Ectodermal cell (in vitro differentiated cells): ENCODE measurements at regions not wholly inside any gene's neighbourhood (a gene's known extent, or its start where the extent isn't known, plus 50 kb on each side); places are given as distances from the start of the nearest gene placed in this dataset.

ENCODE experiments used
- H3K27ac ChIP-seq: 2 replicates; pipeline ENCODE4 v1.7.0; 2013; ENCODE audit warnings: mild to moderate bottlenecking, low read depth, low read length; ENCODE audit not compliant: insufficient read depth, poor library complexity, severe bottlenecking
- H3K27me3 ChIP-seq: 2 replicates; pipeline ENCODE4 v1.7.0; 2013; ENCODE audit warnings: mild to moderate bottlenecking, low read length; ENCODE audit not compliant: insufficient read depth, control insufficient read depth, poor library complexity, severe bottlenecking
- H3K36me3 ChIP-seq: one replicate; pipeline ENCODE4 v1.7.0; 2013; ENCODE audit warnings: low read length; ENCODE audit not compliant: control insufficient read depth, insufficient read depth
- H3K4me1 ChIP-seq: one replicate; pipeline ENCODE4 v1.7.0; 2013; ENCODE audit warnings: low read length; ENCODE audit not compliant: control insufficient read depth, insufficient read depth
- H3K4me3 ChIP-seq: 2 replicates; pipeline ENCODE4 v1.7.0; 2013; ENCODE audit warnings: low read depth, low read length, control low read depth; ENCODE audit not compliant: insufficient read depth
- H3K9me3 ChIP-seq: 2 replicates; pipeline ENCODE4 v1.7.0; 2013; ENCODE audit warnings: mild to moderate bottlenecking, low read length, moderate library complexity; ENCODE audit not compliant: control insufficient read depth
- WGBS, 2 experiments: methylation state at CpG; one replicate each; pipeline ENCODE4 v1.1.7; 2013; ENCODE audit warnings: missing lambda C conversion rate in 2 of 2; 5-methylcytosine and 5-hydroxymethylcytosine counted together

DNA sequence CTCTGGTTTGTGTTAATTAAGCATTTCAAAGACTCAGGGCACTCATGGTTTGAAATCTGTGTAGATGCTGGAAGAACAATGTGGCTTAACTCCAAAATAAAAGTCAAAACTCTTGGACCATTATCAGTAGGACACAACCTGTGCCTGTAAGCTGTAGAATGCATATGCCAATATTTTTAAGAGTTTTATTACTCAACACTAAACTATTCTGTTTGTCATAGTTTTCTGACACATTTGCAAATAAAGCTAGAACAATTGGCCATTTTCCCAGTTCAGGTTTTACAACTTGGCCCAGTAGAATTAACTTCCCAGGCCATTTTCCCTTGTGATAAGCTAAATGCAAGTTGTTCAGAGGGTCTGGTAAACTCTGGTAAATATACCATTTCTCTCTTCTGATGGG is 713.1 kb downstream of the CBLN2 start:
- no peaks in the 10 kb centered on the region for H3K27me3 ChIP-seq
- peaks cover 8% of the 10 kb centered on the region for H3K9me3 ChIP-seq

DNA sequence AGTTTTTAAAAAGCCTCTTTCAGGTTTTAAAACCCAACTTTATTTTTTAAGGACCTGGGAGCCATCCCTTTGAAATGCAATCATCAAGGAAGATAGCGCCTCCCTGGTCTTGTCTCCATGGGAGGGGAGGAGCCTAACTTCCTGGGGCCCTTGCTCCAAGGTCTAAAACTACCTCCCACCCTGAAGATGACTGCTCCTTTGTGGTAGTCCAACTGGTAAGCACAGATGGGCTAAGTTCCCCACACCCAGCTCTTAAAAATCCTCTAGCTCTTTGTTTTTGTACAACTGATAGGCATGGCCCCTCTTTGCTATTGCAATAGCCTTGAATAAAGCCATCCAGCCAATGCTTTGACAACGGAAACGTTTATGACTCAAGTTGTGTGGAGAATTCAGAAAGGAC is 716.8 kb downstream of the CBLN2 start:
- Histone ChIP-seq H3K27me3 (no peaks in the 10 kb centered on the region), H3K4me3 (no peak overlapping the region), H3K36me3 (no peaks in the 10 kb centered on the region), H3K9me3 (peaks cover 10% of the 10 kb centered on the region), H3K27ac (no peak overlapping the region), H3K4me1 (no peaks in the 10 kb centered on the region)
- WGBS, 2 experiments = 69 to 71% methylated on average over 3 of the region's 3 CpGs

More for the DNA sequence above, 713.1 kb downstream of the CBLN2 start:
- Histone ChIP-seq H3K4me1 (no peaks in the 10 kb centered on the region), H3K27ac (no peak overlapping the region), H3K36me3 (no peaks in the 10 kb centered on the region), H3K4me3 (no peak overlapping the region)

DNA sequence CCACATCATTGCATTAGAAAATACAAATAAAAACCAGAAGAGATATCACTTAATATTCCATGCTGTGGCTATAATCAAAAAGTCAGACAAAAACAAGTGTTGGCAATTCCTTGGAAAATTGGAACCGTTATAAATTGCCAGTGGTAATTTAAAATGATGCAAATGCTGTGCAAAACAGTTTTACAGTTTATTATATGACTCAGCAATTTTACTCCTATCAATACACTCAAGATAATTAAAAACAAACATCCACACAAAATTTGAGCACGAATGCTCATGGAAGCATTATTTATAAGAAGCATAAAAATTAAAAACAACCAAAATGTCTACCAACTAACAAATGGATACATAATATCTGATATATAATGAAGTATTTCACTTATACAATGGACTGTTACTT is 728.8 kb downstream of the CBLN2 start:
- Histone ChIP-seq H3K4me3 (no peak overlapping the region), H3K27ac (no peak overlapping the region), H3K36me3 (no peaks in the 10 kb centered on the region), H3K9me3 (no peaks in the 10 kb centered on the region), H3K27me3 (no peaks in the 10 kb centered on the region), H3K4me1 (no peaks in the 10 kb centered on the region)
- 24 to 60% methylated on average over 1 to 2 of the region's 2 CpGs for WGBS, 2 experiments

DNA sequence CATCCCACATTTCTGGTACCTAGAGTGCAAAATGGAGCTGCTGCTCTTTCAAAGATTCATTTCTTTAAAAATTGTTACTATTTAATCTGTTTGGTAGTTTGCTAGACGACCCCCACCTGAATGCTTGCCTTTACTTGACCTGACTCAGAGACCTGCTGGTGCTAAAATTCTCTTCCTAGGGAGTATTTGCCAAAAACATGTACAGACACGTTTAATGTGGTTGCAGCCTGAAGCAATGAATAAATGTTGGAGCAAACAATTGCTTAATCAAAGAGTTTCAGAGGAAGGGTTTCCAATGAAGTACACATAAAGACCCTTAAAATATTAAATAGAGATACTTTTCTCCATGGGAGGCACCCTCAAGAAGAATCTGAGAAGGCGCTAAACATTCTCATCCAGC is 734.4 kb downstream of the CBLN2 start:
- H3K4me1 ChIP-seq = no peaks in the 10 kb centered on the region
- WGBS, 2 experiments = 59 to 60% methylated on average over 3 of the region's 3 CpGs
- no peak overlapping the region for H3K4me3 ChIP-seq
- no peaks in the 10 kb centered on the region for H3K27me3 ChIP-seq
- peaks cover 2% of the 10 kb centered on the region for H3K9me3 ChIP-seq
- no peak overlapping the region for H3K27ac ChIP-seq
- H3K36me3 ChIP-seq = no peaks in the 10 kb centered on the region

DNA sequence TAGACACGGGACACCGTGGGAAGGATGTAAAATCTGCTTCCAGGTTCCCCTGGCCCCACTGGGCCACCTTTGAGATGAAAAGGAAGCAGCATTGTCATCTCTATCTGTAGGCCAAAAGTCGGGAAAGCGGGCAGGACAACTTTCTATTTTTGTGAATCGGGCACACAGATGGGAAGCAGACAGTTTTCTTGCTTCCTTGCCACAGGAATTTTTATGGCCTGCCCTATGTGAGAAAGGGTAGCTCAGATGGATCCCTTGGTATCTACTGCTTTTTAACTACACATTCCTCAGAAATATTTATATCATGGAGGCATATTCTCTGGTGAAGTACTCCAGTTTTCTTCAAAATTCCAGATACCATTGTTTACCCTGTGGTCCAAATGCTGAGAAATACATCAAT is 735.5 kb downstream of the CBLN2 start:
- H3K9me3 ChIP-seq = peaks cover 2% of the 10 kb centered on the region
- no peaks in the 10 kb centered on the region for H3K27me3 ChIP-seq
- no peak overlapping the region for H3K27ac ChIP-seq
- WGBS, 2 experiments = 84 to 87% methylated on average over 5 of the region's 5 CpGs
- H3K36me3 ChIP-seq = no peaks in the 10 kb centered on the region
- no peak overlapping the region for H3K4me3 ChIP-seq
- no peaks in the 10 kb centered on the region for H3K4me1 ChIP-seq

DNA sequence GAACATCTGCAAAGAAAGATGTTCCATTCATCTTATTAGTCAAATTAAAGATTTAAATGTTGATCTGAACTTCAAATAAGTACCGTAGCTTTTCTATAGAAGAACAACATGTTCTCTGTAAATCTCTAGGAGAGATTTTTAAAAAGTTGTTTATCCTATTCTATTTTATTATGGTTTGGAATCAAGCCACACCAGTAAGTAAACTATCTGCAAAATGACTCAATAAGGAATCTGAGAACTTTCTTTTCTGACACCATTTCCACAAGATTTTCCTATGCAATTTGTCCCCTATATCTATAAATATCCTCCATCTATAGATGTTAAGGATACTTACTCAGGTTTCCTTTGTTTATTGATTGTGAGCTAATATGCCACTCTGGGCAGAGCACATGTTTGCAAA is 736.6 kb downstream of the CBLN2 start:
- WGBS, 2 experiments = no CpG with 5 or more reads among the region's 1 CpG
- H3K4me1 ChIP-seq = no peaks in the 10 kb centered on the region
- H3K4me3 ChIP-seq = no peak overlapping the region
- peaks cover 2% of the 10 kb centered on the region for H3K9me3 ChIP-seq
- no peak overlapping the region for H3K27ac ChIP-seq
- H3K36me3 ChIP-seq = no peaks in the 10 kb centered on the region
- no peaks in the 10 kb centered on the region for H3K27me3 ChIP-seq

DNA sequence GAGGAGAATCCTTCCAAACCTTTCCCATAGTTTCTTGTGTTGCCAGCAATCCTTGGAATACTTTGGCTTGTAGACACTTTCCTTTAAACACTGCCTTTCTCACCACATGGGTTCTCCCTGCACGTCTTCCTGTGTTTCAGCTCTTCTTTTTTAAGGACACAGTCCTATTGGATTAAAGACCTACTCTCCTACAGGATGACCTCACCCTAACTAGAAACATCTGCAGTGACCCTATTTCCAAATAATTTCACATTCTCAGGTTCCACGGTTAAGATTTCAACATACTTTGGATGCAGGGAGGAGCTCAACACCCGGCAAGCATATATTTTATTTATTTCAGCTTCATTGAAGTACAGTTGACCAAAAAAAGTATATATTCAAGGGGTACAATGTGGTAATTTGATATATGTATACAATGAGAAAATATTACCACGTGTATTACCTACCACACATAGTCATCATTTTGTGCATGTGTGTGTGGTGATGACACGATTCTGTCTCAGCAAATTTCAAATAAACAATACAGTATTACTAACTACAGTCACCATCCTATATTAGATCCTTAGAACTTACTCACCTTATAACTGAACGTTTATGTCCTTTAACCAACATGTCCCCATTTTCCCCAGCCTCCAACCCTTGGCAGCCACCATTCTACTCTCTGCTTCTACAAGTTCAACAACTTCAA is 745.0 kb downstream of the CBLN2 start:
- Histone ChIP-seq H3K4me1 (no peaks in the 10 kb centered on the region), H3K9me3 (peaks cover 8% of the 10 kb centered on the region), H3K4me3 (no peak overlapping the region), H3K27ac (no peak overlapping the region), H3K36me3 (no peaks in the 10 kb centered on the region), H3K27me3 (no peaks in the 10 kb centered on the region)
- WGBS, 2 experiments = 66 to 71% methylated on average over 4 to 5 of the region's 6 CpGs

DNA sequence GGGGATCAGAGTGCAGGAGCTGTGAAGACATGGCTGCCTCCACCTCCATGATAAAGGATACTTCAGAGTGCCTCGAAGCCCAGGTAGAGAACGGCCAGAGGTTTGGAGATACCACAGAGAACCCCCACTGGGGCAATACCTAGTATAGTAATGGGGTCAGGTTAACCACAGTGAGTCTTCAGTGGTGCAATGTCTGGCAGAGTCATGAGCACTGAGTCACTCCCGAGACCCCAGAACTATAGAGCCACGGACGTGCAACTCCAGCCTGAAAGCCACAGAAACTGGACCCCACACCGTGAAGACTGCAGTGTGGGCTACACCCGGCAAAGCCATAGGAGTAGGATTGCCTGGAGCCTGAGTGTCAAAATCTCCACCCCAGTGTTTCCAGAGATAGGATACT is 746.6 kb downstream of the CBLN2 start:
- peaks cover 8% of the 10 kb centered on the region for H3K9me3 ChIP-seq
- WGBS, 2 experiments = 88 to 89% methylated on average over 7 of the region's 7 CpGs
- no peaks in the 10 kb centered on the region for H3K36me3 ChIP-seq
- no peak overlapping the region for H3K27ac ChIP-seq
- H3K27me3 ChIP-seq = no peaks in the 10 kb centered on the region
- H3K4me1 ChIP-seq = no peaks in the 10 kb centered on the region
- no peak overlapping the region for H3K4me3 ChIP-seq

DNA sequence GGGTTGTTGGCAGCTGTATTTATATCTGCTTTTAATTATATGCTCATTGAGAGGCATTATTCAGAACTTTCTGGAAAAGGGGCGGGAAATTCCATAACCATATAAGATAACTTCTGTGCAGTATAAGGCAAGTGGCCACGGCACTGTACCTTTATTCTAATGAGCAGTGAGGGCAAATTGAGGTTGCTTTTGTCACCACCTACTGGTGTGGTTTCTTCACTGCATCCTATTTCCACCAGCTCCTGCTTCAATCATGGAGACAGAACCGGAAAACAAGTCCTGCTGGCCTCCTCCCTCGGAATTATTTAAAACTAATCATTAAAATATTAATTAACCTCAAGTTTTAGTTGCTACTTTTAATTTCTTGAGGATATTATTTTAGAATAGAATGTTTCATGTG is 759.4 kb downstream of the CBLN2 start:
- Histone ChIP-seq H3K27me3 (no peaks in the 10 kb centered on the region), H3K36me3 (no peaks in the 10 kb centered on the region), H3K4me3 (no peak overlapping the region), H3K4me1 (no peaks in the 10 kb centered on the region), H3K27ac (no peak overlapping the region), H3K9me3 (no peaks in the 10 kb centered on the region)
- WGBS, 2 experiments = 91 to 98% methylated on average over 3 of the region's 4 CpGs

DNA sequence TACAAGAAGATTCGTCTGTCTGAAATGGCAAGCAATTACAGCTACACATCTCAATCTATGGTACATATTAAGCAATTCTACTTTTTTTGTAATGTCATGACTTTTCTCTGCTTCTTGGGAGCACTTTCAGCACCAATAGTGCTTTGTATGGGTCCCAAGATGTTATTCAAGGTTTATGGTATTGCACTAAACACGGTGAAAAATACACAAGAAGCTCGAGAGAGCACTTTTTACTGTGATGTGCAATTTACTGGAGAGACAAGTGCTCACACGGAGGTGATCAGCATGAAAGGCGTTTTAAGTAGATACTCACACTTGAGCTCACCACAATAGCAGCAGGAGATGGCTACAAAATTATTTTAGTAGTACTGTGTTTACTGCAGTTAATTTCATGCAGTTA is 783.6 kb downstream of the CBLN2 start:
- Histone ChIP-seq H3K9me3 (peaks cover 2% of the 10 kb centered on the region), H3K4me3 (no peak overlapping the region)
- WGBS, 2 experiments = 71 to 72% methylated on average over 5 of the region's 5 CpGs

DNA sequence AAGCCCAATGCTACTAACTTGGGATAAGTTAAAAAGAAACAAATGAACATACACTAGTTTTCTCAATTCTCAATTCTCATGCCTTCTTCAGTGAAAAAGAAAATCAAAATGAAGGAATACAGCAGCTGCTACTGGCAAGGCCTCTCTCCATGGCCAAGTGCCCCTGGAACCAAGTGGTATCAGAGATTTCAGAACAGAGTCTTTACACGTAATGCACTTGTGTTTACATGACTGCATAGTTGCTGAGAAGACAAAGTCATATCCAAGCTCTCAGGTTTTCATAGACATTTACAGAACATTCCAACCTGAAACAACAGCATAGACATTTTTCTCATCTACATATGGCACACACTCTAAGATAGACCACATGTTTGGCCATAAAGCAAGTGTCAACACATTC is 789.9 kb downstream of the CBLN2 start:
- H3K4me3 ChIP-seq = no peak overlapping the region

More for the DNA sequence above, 783.6 kb downstream of the CBLN2 start:
- Histone ChIP-seq H3K27ac (no peak overlapping the region), H3K27me3 (no peaks in the 10 kb centered on the region), H3K36me3 (no peaks in the 10 kb centered on the region), H3K4me1 (no peaks in the 10 kb centered on the region)

More for the DNA sequence above, 789.9 kb downstream of the CBLN2 start:
- 76 to 84% methylated on average over 1 of the region's 1 CpG for WGBS, 2 experiments
- Histone ChIP-seq H3K27me3 (no peaks in the 10 kb centered on the region), H3K36me3 (no peaks in the 10 kb centered on the region), H3K4me1 (no peaks in the 10 kb centered on the region), H3K9me3 (no peaks in the 10 kb centered on the region), H3K27ac (no peak overlapping the region)
